ENCODE measurements at regions not wholly inside any gene's neighbourhood (a gene's known extent, or its start where the extent isn't known, plus 50 kb on each side); places are given as distances from the start of the nearest gene placed in this dataset.

- no peak overlapping the region for H3K4me3 ChIP-seq
- H3K27ac ChIP-seq: no peak overlapping the region
Measured at GRCh38 chr1:104403883-104404282, 654.2 kb downstream of the AMY1C start.

GRCh38 chr1:104406728-104407127 lies 657.0 kb downstream of the AMY1C start:
- Histone ChIP-seq H3K4me3 (no peak overlapping the region), H3K27ac (no peak overlapping the region)

GRCh38 chr1:104408268-104408667 lies 658.6 kb downstream of the AMY1C start:
- Histone ChIP-seq H3K27ac (no peak overlapping the region), H3K4me3 (no peak overlapping the region)

GRCh38 chr1:104435255-104435654 lies 685.6 kb downstream of the AMY1C start:
- Histone ChIP-seq H3K4me3 (no peak overlapping the region), H3K27ac (no peak overlapping the region)

GRCh38 chr1:104440011-104440410 lies 690.3 kb downstream of the AMY1C start:
- Histone ChIP-seq H3K27ac (no peak overlapping the region), H3K4me3 (no peak overlapping the region)

- Histone ChIP-seq H3K27ac (no peak overlapping the region), H3K4me3 (no peak overlapping the region)
Measured at GRCh38 chr1:104456724-104457123, 707.0 kb downstream of the AMY1C start.

GRCh38 chr1:104459886-104460285 lies 710.2 kb downstream of the AMY1C start:
- Histone ChIP-seq H3K27ac (no peak overlapping the region), H3K4me3 (no peak overlapping the region)

GRCh38 chr1:104460880-104461279 lies 711.2 kb downstream of the AMY1C start:
- Histone ChIP-seq H3K27ac (no peak overlapping the region), H3K4me3 (no peak overlapping the region)

- no peak overlapping the region for H3K4me3 ChIP-seq
- no peak overlapping the region for H3K27ac ChIP-seq
Measured at GRCh38 chr1:104463126-104463697, 713.5 kb downstream of the AMY1C start.

GRCh38 chr1:104466068-104466467 lies 716.4 kb downstream of the AMY1C start:
- H3K4me3 ChIP-seq: no peak overlapping the region

GRCh38 chr1:104467590-104467989 lies 717.9 kb downstream of the AMY1C start:
- Histone ChIP-seq H3K27ac (no peak overlapping the region), H3K4me3 (no peak overlapping the region)

More at GRCh38 chr1:104466068-104466467, 716.4 kb downstream of the AMY1C start:
- H3K27ac ChIP-seq: no peak overlapping the region

- Histone ChIP-seq H3K4me3 (no peak overlapping the region), H3K27ac (no peak overlapping the region)
Measured at GRCh38 chr1:104468282-104468681, 718.6 kb downstream of the AMY1C start.

GRCh38 chr1:104476126-104476525 lies 726.4 kb downstream of the AMY1C start:
- Histone ChIP-seq H3K4me3 (no peak overlapping the region), H3K27ac (no peak overlapping the region)

GRCh38 chr1:104488296-104489015 lies 738.8 kb downstream of the AMY1C start:
- H3K27ac ChIP-seq: no peak overlapping the region
- no peak overlapping the region for H3K4me3 ChIP-seq

- Histone ChIP-seq H3K27ac (no peak overlapping the region), H3K4me3 (no peak overlapping the region)
Measured at GRCh38 chr1:104526158-104526795, 776.6 kb downstream of the AMY1C start.

- H3K4me3 ChIP-seq: no peak overlapping the region
- H3K27ac ChIP-seq: no peak overlapping the region
Measured at GRCh38 chr1:104531990-104532389, 782.3 kb downstream of the AMY1C start.

GRCh38 chr1:104574620-104575019 lies 824.9 kb downstream of the AMY1C start:
- no peak overlapping the region for H3K4me3 ChIP-seq

GRCh38 chr1:104592926-104593325 lies 843.2 kb downstream of the AMY1C start:
- Histone ChIP-seq H3K4me3 (no peak overlapping the region), H3K27ac (no peak overlapping the region)

More at GRCh38 chr1:104574620-104575019, 824.9 kb downstream of the AMY1C start:
- H3K27ac ChIP-seq: no peak overlapping the region

GRCh38 chr1:104593413-104594187 lies 843.9 kb downstream of the AMY1C start:
- H3K4me3 ChIP-seq: no peak overlapping the region
- no peak overlapping the region for H3K27ac ChIP-seq

GRCh38 chr1:104617474-104617873 lies 867.8 kb downstream of the AMY1C start:
- no peak overlapping the region for H3K4me3 ChIP-seq
- no peak overlapping the region for H3K27ac ChIP-seq

Data from skin epidermis (tissue), 12 donors.